ENCODE measurements at regions not wholly inside any gene's neighbourhood (a gene's known extent, or its start where the extent isn't known, plus 50 kb on each side); places are given as distances from the start of the nearest gene placed in this dataset.

GRCh38 chr2:88942798-88943197, 251.3 kb downstream of the RPIA start:
- WGBS (ENCODE audit: insufficient coverage) = no CpG with 5 or more reads among the region's 2 CpGs
- no peak overlapping the region for H3K27ac ChIP-seq (ENCODE audit: low read depth in 1 of 2, low read length in 2 of 2)
- no peaks in the 10 kb centered on the region for H3K79me2 ChIP-seq (ENCODE audit: insufficient read depth, low read length)
- H3K9ac ChIP-seq (ENCODE audit: insufficient read depth, low read length, poor library complexity, severe bottlenecking) = no peak overlapping the region
- no peaks in the 10 kb centered on the region for H3K9me3 ChIP-seq (replicated peaks in 1 of 2; ENCODE audit: control insufficient read depth in 1 of 2, insufficient read depth in 1 of 2, low read length in 2 of 2)
- Mint-ChIP-seq H3K27ac (no peak overlapping the region), H3K4me1 (peaks cover 2% of the 10 kb centered on the region), H3K9me3 (no peaks in the 10 kb centered on the region), H3K4me3 (no peak overlapping the region), H3K27me3 (ENCODE audit: low read depth in 3 of 3) (peaks cover 0 to 2% (median 1%) of the 10 kb centered on the region in 3 donors), H3K36me3 (no peaks in the 10 kb centered on the region)
- H3K27me3 ChIP-seq (ENCODE audit: control insufficient read depth in 2 of 2, insufficient read depth in 2 of 2, low read length in 2 of 2) = no peaks in the 10 kb centered on the region
- no peaks in the 10 kb centered on the region for H3K4me1 ChIP-seq (ENCODE audit: control insufficient read depth in 1 of 2, insufficient read depth in 2 of 2, low read length in 2 of 2)
- TF ChIP-seq CTCF (IDR thresholded peaks at IDR 0.05) = no peak
- H4K20me1 ChIP-seq (ENCODE audit: insufficient read depth, low read length) = no peaks in the 10 kb centered on the region
- no peak for DNase-seq
- intact Hi-C loops (cut with micrococcal nuclease) = no loop called here
- H3K36me3 ChIP-seq (replicated peaks in 1 of 2; ENCODE audit: control insufficient read depth in 1 of 2, insufficient read depth in 2 of 2, low read length in 2 of 2) = no peaks in the 10 kb centered on the region
- no peak overlapping the region for H2AFZ ChIP-seq (ENCODE audit: insufficient read depth, low read depth, low read length, poor library complexity, severe bottlenecking)
- H3K4me3 ChIP-seq (replicated peaks in 1 of 3; ENCODE audit: low read depth in 2 of 3, low read length in 3 of 3) = no peak overlapping the region
- no peak overlapping the region for H3K4me2 ChIP-seq (replicated peaks; ENCODE audit: extremely low read depth, low read length, poor library complexity, severe bottlenecking)

GRCh38 chr2:88949336-88949735, 257.9 kb downstream of the RPIA start:
- Mint-ChIP-seq H3K27ac (no peak overlapping the region), H3K36me3 (no peaks in the 10 kb centered on the region), H3K4me3 (no peak overlapping the region), H3K9me3 (no peaks in the 10 kb centered on the region), H3K27me3 (ENCODE audit: low read depth in 3 of 3) (peaks cover 0 to 4% (median 0%) of the 10 kb centered on the region in 3 donors), H3K4me1 (peaks cover 2% of the 10 kb centered on the region)
- no peak overlapping the region for H3K27ac ChIP-seq (ENCODE audit: low read depth in 1 of 2, low read length in 2 of 2)
- TF ChIP-seq CTCF (IDR thresholded peaks at IDR 0.05) = no peak
- H3K9ac ChIP-seq (ENCODE audit: insufficient read depth, low read length, poor library complexity, severe bottlenecking) = no peak overlapping the region
- H3K4me3 ChIP-seq (replicated peaks in 1 of 3; ENCODE audit: low read depth in 2 of 3, low read length in 3 of 3) = no peak overlapping the region
- no peaks in the 10 kb centered on the region for H3K79me2 ChIP-seq (ENCODE audit: insufficient read depth, low read length)
- DNase-seq = no peak
- no peaks in the 10 kb centered on the region for H3K27me3 ChIP-seq (ENCODE audit: control insufficient read depth in 2 of 2, insufficient read depth in 2 of 2, low read length in 2 of 2)
- intact Hi-C loops (cut with micrococcal nuclease) = no loop called here
- no peaks in the 10 kb centered on the region for H4K20me1 ChIP-seq (ENCODE audit: insufficient read depth, low read length)
- no peaks in the 10 kb centered on the region for H3K9me3 ChIP-seq (replicated peaks in 1 of 2; ENCODE audit: control insufficient read depth in 1 of 2, insufficient read depth in 1 of 2, low read length in 2 of 2)
- no peaks in the 10 kb centered on the region for H3K36me3 ChIP-seq (replicated peaks in 1 of 2; ENCODE audit: control insufficient read depth in 1 of 2, insufficient read depth in 2 of 2, low read length in 2 of 2)
- no peak overlapping the region for H3K4me2 ChIP-seq (replicated peaks; ENCODE audit: extremely low read depth, low read length, poor library complexity, severe bottlenecking)
- H3K4me1 ChIP-seq (ENCODE audit: control insufficient read depth in 1 of 2, insufficient read depth in 2 of 2, low read length in 2 of 2) = no peaks in the 10 kb centered on the region
- no peak overlapping the region for H2AFZ ChIP-seq (ENCODE audit: insufficient read depth, low read depth, low read length, poor library complexity, severe bottlenecking)

All from CD14-positive monocyte (primary cell).